Activated T-cell treated with anti-CD3 and anti-CD28 coated beads for 4 hours (primary cell): ENCODE measurements at regions not wholly inside any gene's neighbourhood (a gene's known extent, or its start where the extent isn't known, plus 50 kb on each side); places are given as distances from the start of the nearest gene placed in this dataset.
"Not testable (repeated sequence)": the region's sequence is repeated elsewhere in the genome, so short reads cannot be mapped to it uniquely, and the experiment has no call there.

ENCODE experiments used
- DNase-seq: peaks from one replicate; pipeline ENCODE4 v3.0.0-alpha.2; 2020

DNA sequence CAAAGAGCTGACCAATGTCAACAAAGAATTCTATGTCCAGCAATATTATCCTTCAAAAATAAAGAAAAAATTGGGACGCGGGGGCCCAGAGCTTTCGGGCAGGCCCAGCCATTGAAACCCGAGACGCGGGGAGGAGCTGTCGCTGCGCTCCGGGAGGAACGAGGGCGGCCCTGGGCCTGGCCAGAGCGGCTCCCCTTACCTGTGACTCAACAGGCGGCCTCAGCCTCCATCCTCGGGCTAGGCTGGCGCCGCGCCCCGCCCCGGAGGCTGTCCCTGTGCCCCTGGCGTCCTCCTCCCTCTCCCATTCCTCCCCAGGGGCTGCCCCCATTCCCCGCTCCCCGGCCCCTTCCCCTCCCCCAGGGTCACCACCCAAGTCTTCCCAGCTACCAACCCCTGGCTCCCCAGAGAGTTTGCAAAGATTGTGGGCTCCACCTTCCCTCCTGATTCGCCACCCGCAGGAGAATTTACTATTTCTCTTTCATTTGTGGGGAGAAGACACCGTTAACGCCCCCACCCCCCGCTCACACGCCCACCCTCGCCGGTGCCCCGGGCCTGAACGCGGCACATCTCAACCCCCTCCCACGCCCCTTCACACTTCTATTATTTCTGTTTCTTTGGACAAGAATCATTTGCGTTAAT is 127.9 kb downstream of the ARRDC4 start:
- DNase-seq = not testable (repeated sequence)

DNA sequence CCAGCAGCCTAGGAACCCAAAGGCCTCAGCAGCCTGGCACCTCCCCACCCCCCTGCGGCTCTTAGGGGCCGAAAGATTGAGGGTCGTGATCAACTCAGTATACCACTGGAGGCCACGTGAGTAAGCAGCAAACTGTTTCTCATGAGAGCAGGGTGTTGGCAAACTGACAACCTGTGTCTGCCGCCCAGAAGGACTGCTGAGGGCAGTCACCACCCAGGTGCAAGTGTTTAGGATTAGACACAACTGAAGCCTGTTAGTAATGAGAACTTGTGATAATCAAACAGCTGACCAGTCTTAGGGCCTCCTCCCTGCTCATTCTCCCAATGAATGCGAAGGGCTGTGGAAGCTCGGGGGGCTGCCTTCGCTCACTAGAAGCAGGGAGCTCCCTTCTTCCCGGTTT is 128.8 kb downstream of the ARRDC4 start:
- not testable (repeated sequence) for DNase-seq

DNA sequence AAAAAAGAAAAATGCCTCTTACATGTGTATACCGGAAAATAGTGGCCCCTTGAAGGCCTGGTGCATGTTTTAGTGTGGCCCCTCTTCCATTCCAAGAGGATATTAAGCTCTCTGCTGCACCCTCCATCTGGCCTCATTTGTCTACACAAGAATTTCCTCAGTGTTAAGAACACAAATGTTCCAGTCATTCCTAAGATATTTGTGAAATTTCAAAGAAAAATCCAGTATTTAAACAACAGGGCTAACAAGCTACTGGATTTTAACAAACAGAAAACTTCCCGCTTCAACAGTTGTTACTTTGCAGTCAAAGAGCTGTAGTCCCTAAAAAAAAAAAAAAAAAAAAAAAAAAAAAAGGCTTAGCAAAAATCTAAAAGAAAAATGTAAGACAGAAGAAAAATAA is 137.5 kb downstream of the ARRDC4 start:
- DNase-seq = not testable (repeated sequence)

DNA sequence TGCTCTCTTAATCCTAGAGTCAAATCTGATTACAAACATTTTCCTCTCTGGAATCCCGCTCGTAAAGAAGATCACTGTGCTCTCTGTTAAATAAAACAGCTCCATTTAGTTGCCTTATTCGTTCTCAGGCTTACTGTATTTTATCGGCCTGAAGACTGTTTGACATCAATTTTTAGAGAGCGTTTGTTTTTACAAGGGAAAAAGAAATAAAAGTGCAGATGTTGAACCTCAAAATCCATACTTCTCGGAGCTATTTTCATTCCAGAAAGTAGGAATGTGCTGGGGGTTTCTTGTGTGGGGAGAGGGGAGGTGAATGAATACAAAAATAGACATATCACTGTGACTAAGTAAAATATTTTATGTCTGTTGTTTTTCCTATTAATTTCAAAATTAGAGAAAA is 140.1 kb downstream of the ARRDC4 start:
- not testable (repeated sequence) for DNase-seq

DNA sequence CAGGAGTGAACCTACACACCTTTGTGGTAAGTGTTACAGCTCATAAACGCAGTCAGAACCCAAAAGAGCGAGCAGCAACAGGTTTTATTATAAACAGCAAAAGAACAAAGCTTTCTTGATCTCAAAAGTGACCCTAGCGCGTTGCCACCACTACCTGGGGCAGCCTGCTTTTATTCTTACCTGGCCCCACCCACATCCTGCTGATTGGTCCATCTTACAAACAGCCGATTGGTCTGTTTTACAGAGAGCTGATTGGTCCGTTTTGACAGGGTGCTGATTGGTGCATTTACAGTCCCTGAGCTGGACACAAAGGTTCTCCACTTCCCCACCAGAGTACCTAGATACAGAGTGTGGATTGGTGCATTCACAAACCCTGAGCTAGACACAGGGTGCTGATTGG is 143.1 kb downstream of the ARRDC4 start:
- DNase-seq = no peak

DNA sequence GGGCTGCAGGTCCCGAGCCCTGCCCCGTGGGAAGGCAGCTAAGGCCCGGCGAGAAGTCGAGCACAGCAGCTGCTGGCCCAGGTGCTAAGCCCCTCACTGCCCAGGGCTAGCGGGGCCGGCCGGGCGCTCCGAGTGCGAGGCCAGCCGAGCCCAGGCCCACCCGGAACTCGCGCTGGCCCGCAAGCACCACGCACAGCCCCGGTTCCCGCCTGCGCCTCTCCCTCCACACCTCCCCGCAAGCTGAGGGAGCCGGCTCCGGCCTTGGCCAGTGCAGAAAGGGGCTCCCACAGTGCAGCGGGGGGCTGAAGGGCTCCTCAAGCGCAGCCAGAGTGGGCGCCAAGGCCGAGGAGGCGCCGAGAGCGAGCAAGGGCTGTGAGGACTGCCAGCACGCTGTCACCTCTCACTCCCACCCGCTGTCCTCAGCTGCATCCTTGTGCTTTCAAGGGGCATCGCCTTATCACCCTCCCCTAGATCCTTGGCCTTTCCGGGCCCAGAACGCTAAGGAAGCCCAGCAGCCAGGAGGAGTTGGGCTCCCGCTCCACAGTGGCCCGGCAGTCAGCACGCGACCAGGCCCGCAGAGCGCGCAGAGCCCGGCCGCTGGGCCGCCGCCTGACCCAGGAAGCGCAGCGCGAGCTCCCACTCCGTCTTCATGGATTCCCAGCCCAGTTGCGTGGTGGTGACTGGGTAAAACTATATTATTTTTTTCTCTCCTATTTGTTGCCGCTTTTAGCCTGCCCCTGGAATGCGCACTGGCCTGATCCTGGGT is 144.1 kb downstream of the ARRDC4 start:
- DNase-seq = not testable (repeated sequence)

DNA sequence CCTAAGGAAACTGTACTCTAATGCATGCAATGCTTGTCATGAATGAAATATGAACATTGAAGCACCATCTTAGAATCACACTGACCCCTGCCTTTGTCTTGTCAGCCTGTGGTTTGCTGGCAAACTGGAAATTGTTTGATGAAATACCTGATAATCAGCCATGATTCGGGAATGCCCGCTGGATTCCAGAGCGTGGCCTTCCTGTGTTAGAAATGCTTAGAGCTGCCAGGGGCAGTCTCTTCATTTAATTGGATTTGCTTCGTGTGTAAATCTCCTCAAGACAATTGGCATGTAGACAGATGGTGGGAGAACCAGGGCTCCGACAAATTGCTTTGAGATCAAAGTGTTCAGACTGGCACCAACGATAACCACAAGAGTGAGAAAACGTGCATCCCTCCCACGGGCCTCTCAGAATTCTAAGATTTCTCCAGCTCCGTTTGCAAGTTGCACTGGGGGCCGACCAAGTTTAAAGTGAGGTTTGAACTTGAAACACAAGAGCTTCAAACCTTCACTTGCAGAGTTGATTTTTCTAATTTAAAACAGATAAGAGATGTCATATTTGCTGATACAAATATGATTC is 146.2 kb downstream of the ARRDC4 start:
- DNase-seq = not testable (repeated sequence)

DNA sequence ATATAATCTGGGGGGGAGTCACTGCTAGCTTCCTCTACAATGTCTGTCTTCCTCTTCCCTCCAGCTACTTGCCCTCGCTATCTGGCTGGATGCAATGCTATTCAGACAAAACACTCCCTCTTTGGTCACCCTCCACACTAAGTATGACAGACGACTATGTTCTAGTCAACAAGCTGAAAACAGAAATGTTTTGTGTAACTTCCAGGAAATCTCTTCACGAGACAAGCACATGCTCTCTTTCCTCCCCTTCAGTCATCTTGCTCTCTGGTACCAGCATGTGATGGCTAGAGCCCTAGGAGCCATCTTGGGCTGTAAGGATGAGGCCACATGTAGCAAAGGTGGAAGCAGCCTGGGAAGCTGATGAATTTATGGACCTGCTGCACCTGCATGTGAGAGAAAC is 151.3 kb downstream of the ARRDC4 start:
- no peak for DNase-seq

DNA sequence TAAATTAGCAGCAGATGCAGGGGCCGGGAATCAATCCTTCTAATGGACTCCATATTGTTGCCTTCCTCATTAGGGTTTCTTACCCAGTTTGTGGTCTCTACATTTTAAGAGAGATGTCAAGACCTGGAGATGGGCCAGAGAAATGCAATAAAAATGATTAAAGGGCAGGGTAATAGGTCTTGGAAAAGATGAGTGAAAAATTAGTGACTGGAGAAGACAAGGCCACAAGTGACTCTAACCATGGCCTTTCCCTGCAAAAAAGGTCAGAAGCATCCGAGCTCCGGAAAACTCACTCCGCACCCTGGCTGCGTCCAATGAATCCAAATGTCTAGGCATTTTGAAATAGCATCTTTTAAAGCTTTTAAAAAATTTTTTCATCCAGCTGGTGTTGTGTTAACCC is 152.8 kb downstream of the ARRDC4 start:
- DNase-seq = no peak

DNA sequence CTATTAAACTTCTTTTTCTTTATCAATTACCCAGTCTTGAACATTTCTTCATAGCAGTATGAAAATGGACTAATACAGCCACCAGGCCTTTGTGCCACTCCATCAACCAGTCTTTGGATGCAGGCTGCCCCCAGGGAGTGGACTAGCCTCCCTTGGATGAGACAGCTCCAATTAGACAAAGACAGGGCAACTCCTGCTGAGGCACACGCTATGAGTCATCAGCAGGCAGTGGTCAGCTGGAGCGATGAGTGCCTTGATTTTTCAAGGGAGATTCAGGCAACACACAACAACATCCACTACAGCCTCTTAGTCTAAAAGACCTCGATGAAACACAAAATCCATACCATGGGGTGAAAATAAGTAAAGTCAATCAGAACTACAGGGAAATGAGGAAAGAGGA is 160.1 kb downstream of the ARRDC4 start:
- DNase-seq = no peak

DNA sequence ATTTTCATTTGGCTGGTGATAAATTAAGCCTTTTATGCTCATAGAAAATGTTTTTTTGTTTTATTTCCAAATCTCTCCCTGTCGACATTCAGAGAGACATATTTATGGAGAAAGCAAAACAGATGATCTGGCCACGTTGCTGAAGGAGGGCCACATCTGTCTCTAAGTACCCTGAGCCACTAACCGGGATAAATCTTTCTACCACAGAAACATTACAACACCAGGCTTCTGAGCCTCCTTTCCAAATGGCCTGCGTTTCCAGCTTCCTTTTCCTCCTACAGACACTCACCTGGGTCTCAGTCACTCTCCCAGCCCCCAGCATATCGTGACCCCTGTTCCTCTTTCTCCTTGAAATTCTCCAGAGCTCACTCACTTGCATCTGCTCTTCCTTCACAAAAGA is 161.0 kb downstream of the ARRDC4 start:
- DNase-seq = no peak

DNA sequence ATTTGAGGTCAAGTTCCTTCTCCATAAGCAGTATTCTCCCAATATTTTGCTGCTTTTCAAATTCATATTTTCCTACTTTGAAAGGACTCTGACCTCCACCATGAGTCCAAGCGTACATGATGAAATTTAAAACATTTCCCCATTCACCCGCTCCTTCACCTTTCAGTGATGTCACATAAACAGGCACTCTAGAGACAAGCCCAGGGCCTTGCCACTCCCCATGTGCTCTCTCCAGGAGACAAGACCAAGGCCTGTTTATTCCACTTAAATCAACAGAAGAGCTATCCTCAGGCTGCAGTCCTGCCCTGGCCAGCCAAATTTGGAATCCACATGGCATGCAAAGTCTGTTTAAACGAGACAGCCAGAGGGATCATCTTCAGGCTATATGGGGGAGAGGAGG is 161.5 kb downstream of the ARRDC4 start:
- no peak for DNase-seq

DNA sequence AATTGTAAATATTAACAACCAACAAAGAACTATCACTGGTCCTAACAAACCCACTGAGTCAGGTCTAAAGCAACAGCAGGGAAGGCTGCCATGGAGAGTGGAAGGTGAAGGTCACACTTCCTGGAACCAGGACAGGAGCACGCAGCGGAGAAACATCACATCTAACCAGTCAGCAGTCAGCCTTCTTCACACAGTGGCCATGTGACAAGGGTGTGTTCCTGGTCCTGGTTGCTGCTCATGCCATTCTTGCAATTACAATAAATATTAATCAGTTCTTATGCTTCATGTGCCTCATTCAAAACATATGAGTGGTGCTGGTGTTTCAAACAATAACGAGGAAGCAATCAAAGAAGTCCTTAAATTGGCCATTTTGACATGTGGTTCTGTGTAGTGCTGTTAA is 162.8 kb downstream of the ARRDC4 start:
- DNase-seq = no peak

DNA sequence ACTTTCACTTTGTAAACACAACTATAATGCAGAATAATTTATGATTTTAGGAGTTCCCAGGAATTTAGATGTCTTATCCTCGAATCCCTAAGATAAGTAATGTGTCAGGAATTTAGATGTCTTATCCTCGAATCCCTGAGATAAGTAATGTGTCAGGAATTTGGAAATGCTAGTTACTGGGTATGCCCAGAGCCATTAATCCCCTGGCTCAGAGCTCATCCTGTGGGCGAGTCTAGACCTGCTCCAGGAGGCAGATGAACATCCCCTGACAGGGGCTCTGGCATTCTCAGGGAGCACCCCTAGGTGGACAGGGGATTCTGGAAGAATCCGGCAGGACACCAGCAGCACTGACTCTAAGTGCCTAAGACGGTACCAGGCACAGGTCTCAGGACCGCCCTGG is 163.3 kb downstream of the ARRDC4 start:
- DNase-seq = no peak

DNA sequence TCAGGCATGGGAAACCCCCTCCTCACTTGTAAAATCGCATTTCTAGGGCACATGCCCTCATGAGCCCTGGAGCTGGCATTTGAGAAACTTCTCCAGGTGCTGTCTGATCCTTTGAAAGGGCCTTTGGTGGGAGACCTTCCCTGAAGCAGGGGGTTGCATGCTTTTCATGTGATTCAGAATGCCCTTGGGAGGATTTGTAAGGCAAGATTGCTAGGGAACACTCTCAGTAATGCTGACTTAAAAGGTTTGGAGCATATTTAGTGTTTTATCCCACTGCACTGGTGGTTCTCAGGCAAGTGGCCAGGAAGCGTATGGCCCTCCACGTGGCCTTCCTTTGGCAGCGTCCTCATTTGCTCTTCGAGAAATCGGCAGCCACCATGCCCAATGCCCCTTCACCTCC is 164.1 kb downstream of the ARRDC4 start:
- no peak for DNase-seq

DNA sequence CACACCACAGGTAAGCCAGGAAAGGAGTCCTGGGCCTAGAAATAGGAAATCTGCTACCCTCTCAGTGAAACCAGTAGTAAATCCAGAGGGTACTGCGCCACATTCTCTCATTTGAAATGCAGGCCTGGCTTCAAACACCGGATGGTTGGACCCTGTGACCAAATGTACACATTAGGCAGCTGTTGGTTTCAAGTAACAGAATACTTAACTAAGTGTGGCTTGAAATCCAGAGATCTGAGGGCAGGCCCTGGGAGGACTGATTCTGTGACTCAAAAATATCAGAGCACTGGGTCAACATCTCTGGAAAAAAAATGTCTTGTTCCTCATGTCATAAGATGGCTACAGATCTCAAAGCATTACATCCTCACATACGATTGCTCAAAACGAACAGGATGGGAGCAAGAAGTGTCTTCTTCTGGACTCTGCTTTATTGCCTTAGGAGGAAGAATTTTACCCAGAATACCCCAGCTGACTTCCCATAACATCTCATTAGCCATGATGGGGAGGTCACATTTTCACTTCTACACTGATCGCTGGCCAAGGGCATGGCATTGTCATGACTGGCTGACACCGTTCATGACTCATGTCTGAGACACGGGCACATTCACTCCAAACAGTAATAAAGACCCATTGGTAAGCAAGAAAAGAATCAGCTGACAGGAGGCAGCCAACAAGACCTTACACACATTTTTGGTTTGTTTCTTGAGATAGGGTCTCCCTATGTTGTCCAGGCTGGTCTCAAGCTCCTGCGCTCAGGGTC is 166.0 kb downstream of the ARRDC4 start:
- no peak for DNase-seq

DNA sequence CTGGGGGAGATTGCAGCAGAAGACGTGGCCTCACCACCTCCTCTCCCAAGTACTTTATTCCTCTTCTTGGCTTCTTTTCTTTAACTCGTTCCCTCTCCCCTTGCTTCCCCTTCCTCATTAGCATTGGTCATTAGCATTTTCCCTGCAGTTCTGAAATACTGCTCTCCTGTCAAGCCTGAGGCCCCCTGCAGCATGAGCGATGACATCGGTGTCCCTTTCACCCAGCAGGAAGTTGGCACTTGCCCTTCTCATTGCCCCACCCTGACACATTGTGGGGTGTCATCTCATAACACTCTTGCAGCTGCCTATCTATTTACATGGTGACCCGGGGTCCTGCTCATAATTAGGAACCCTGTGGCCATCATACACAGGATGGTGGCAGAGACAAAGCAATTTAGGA is 167.1 kb downstream of the ARRDC4 start:
- DNase-seq = no peak

DNA sequence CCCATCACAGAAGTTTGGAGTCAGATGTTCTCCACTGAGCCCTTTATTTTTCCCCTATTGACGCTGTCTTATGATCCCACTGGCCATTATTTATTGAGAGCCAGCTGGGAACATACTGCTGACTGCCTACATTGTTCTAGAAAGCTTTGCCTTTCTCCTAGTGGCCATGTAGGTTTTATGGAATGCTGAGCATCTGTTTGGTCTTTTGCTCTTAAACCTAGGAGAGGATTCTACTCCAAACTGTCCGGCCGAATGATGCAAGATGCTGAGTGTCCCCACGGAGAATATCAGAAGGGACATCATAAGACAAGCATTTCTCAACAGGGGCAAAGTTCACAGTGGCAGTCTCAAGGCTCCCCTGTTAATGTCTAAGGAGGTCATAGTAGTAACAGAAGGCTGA is 171.4 kb downstream of the ARRDC4 start:
- DNase-seq = no peak

DNA sequence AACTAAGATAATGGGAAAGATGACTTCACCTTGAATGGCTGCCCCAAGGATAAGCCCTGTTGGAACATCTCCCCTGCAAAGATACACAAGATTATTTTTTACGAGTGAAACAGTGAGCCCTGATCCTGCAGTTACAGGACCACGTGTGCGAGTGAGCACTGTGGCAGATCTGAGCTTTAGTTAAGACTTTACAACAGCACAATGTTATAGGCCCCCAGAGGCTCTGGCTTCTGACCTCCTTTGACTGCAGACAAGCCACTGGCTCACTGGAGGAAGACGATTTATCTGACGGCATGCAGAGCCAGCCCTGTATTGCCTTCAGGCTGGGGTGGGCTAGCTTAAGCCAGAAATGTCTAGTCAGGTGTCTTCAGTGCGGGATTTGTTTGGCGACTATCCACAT is 174.4 kb downstream of the ARRDC4 start:
- DNase-seq = no peak

DNA sequence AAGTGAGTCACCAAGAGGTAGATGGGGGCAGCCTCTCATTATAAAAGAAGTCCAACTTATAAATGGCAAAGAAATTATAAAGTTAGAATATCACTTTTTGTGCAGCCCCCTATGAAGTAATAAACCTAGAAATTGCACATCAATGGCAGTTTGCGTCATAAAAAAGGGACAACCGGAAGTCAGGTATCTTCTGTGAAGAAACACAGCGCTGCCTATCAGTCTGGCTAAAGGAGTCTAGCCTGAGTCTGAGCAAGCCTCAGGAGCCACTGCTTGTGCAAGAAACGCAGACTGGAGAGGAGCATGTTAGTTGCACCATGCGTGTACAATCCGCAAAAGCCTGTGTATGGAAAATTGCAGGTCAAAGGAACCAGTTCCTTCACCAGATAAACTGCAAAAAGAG is 178.4 kb downstream of the ARRDC4 start:
- DNase-seq = no peak

DNA sequence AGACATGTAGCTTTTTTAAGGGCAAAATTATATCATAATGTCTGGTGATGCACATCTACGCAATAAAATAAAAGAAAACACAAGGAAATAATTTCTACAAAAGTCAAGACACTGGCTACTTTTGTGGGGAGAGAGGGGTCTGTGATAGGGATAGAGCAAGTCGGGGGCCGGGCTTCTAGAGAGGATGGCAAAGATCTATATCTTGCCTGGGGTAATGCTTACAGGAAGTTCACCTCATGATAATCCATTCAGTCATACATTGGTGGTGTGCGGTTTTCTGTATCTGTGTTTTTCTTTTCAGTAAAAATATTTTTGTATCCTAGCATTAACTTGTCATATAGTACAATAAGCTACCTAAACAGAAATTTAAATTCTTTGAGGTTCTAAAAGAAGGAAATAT is 178.8 kb downstream of the ARRDC4 start:
- no peak for DNase-seq

DNA sequence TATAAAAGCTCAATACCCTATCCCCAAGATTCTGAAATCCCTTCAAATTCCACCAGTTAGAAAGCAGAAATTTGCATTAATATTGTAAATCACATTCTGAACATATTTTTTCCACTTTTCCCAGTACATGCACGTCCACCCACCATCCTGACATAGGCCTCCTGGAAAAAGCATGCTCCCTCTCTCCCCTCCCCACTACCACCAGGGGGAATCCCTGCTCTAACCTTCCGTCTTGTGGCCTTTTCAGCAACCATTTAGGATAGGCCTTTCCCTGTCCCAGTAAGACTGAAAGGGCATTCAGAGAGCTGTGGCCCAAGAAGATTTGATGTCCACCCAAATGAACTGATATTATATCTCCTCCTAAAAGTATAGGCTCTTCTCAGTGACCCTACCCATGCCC is 182.1 kb downstream of the ARRDC4 start:
- no peak for DNase-seq

DNA sequence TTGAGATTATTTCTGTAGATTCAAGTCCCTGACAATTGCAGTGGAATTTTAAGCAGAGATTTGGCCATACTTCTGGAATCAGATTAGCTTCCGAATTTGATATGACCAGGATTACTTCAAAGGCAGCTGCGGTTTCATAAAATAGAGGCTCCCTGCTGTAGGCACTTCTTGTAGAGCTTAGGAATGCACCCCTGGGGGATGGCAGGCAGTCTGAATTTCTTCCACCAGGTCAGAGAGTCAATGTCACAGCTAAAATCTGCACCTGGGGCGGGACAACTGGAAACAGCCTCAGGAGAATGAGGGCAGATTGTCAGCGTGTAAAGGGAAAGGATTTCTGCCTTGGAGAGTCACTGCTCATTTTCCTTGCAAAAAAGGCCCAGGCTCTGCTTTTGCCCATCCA is 182.6 kb downstream of the ARRDC4 start:
- no peak for DNase-seq

DNA sequence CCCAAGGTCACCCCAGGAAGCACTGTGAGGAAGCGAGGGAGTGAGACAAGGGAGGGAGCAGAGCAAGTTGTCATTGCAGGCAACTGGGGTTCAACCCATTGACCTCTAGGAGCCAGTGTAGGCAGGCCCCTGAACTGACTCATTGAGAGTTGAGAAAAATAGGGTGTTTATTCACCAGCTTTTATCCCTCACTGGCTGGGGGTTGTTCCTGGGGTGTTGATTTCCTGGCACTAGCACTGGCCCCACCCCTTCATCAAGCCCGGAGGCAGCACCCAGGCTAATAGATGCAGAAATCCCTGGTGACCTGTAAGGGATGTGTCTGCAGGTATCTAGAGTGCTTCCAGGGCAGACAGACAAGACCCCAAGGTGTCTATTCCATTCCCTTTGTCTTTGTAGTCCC is 183.9 kb downstream of the ARRDC4 start:
- no peak for DNase-seq
